HEK293 (cell line): ENCODE measurements at regions not wholly inside any gene's neighbourhood (a gene's known extent, or its start where the extent isn't known, plus 50 kb on each side); places are given as distances from the start of the nearest gene placed in this dataset.
"Not testable (repeated sequence)": the region's sequence is repeated elsewhere in the genome, so short reads cannot be mapped to it uniquely, and the experiment has no call there.

Source experiments
- CTCF ChIA-PET: fragments of 350-600 bp; formaldehyde crosslinking; extraction: SDS; loops from one replicate; lab custom pipeline; 2021; ENCODE audit warnings: antibody characterized with exemption; lab: Yijun Ruan, JAX
- POLR2A ChIA-PET: fragments of 300-600 bp; formaldehyde crosslinking; extraction: SDS; loops from one replicate; lab custom pipeline; 2020; ENCODE audit warnings: antibody characterized with exemption, inconsistent platforms; lab: Yijun Ruan, JAX
- H3K27ac ChIP-seq: fragments of 200-500 bp; sonication (Bioruptor generic); 2 replicates; pipeline ENCODE4 v1.5.1; 2014; ENCODE audit warnings: low read depth, low read length, control low read depth, inconsistent platforms; ENCODE audit errors: extremely low read depth
- H3K36me3 ChIP-seq, 2 experiments: fragments of 200-500 bp in 1 of 2; sonication (Bioruptor generic) in 1 of 2; 1 replicate in 1 of 2; 2 replicates in 1 of 2; pipeline ENCODE4 v1.5.1; 2014 to 2017; ENCODE audit warnings: inconsistent platforms in 2 of 2, low read length in 2 of 2; ENCODE audit not compliant: control insufficient read depth in 2 of 2, insufficient read depth in 1 of 2
- H3K4me1 ChIP-seq: fragments of 200-500 bp; sonication (Bioruptor generic); 2 replicates; pipeline ENCODE4 v1.5.1; 2014; ENCODE audit warnings: mild to moderate bottlenecking, low read length, inconsistent platforms; ENCODE audit not compliant: control insufficient read depth, insufficient read depth
- H3K4me3 ChIP-seq: 2 replicates; pipeline ENCODE4 v1.5.1; 2011; ENCODE audit warnings: low read depth, mild to moderate bottlenecking, control low read depth, low read length, moderate library complexity
- H3K9me3 ChIP-seq: fragments of 200-500 bp; sonication (Bioruptor generic); 2 replicates; pipeline ENCODE4 v1.5.1; 2014; ENCODE audit warnings: low read depth, low read length, inconsistent platforms; ENCODE audit not compliant: control insufficient read depth, insufficient read depth

DNA sequence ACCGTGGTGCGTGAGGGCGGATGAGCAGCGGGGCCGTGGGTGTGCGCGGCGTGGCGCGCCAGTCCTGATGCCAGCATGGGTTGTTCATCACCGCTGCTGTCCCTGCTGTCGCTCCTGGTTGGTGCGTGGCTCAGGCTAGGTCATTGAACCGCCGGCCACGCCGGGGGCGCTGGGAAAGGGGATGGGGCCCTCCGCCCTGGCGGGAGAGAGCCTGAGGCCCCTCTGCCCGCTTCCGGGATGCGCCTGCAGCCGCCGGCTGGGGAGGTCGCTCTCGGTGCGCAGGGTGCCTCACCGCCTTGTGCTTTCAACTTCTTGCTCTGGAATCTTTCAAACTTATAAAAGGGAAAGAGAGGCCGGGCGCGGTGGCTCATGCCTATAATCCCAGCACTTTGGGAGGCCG is 68.5 kb upstream of the ERV3-1 start:
- POLR2A ChIA-PET, CTCF ChIA-PET, H3K4me1 ChIP-seq, H3K36me3 ChIP-seq, H3K27ac ChIP-seq, H3K9me3 ChIP-seq, H3K4me3 ChIP-seq: not testable (repeated sequence)

DNA sequence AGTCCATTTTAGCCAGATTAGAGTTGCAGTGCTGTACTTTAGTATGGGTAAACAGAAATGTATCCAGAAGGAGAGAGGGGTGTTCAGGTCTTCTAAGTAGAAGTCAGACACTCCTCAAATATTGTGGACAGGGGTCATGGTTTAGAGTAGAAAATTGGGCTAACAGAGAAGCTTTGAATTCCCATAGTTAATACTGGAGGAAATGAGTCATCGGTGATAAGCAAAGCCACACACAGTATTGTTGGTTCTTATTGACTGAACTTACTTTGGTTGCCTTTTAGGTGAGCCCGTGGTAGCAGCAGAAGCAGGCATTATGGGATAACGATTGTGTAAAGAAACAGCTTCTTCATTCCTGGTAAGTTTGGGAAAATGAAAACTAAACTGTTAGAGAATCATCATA is 66.7 kb upstream of the ERV3-1 start:
- POLR2A ChIA-PET, H3K27ac ChIP-seq, H3K4me3 ChIP-seq, CTCF ChIA-PET, H3K9me3 ChIP-seq, H3K4me1 ChIP-seq, H3K36me3 ChIP-seq: not testable (repeated sequence)

DNA sequence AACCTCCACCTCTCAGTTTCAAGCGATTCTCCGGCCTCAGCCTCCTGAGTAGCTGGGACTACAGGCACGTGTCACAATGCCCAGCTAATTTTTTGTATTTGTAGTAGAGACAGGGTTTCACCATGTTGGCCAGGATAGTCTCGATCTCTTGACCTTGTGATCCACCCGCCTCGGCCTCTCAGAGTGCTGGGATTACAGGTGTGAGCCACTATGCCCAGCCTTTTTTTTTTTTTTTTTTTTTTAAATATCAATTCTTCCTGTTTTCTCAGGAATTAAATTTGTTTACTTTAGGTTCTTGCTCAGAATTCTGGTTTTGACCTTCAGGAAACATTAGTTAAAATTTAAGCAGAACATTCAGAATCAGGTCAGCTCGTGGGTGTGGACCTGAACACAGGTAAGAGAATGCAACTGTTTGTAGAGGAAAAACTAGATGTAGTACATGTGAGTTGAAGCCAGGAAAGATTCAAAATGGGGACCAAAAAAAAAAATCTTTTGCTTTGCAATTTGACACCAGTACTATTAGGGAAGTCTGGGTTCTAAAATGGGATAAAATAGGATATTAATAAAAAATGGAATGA is 65.5 kb upstream of the ERV3-1 start:
- H3K4me1 ChIP-seq, H3K36me3 ChIP-seq, H3K27ac ChIP-seq, H3K4me3 ChIP-seq, H3K9me3 ChIP-seq, CTCF ChIA-PET, POLR2A ChIA-PET: not testable (repeated sequence)

DNA sequence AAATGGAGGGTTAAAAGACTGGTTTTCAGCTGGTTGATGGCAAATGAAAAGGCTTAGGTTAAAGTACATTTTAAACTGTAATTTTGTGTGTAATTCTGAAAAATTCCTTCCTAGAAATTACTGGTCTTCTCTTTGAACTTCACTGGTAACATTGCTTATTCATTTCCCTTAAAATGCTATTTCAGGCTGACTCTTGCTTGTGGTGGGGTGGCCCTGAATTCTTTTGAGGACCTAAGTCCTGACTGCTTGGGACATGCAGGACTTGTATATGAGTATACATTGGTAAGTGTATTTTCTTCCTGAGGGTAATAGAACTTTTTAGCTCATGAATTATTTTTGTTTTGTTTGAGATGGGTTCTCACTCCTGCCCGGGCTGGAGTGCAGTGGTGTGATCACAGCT is 63.0 kb upstream of the ERV3-1 start:
- H3K36me3 ChIP-seq, H3K9me3 ChIP-seq, H3K27ac ChIP-seq, POLR2A ChIA-PET, H3K4me1 ChIP-seq, CTCF ChIA-PET, H3K4me3 ChIP-seq: not testable (repeated sequence)

- H3K9me3 ChIP-seq, CTCF ChIA-PET, H3K4me3 ChIP-seq, H3K36me3 ChIP-seq, POLR2A ChIA-PET, H3K27ac ChIP-seq, H3K4me1 ChIP-seq: not testable (repeated sequence)
These were observed 56.1 kb upstream of the ERV3-1 start for GRCh38 chr7:65062566-65062965.

GRCh38 chr7:65059247-65059646 is 52.8 kb upstream of the ERV3-1 start:
- H3K4me3 ChIP-seq, H3K36me3 ChIP-seq, H3K4me1 ChIP-seq, H3K27ac ChIP-seq, H3K9me3 ChIP-seq, CTCF ChIA-PET, POLR2A ChIA-PET: not testable (repeated sequence)
